ENCODE measurements at regions not wholly inside any gene's neighbourhood (a gene's known extent, or its start where the extent isn't known, plus 50 kb on each side); places are given as distances from the start of the nearest gene placed in this dataset.

DNA sequence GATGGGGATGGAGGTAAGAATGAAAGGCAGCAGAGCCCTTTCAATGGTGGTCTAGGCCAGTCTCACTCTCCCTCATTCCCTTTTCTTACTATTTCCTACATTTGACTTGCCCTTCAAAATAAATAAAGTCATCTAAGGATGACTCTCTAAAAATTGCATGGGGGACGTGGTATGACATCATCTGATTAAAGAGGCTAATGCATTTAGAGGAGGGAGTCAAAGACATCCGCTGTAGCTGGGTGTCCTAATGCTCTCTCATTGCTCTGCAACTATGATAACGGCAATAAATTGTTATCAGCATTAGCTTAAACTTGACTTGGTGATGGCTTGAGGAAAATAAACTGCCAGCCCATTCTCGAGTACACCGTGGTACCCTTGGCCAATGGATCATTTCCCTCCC, 225.6 kb upstream of the PBX1 start:
- no peak overlapping the region for H3K27ac ChIP-seq
- H4K20me1 ChIP-seq (ENCODE audit: insufficient read depth): no peaks in the 10 kb centered on the region
- H3K36me3 ChIP-seq (ENCODE audit: low read depth): no peaks in the 10 kb centered on the region
- no peak overlapping the region for H3K9ac ChIP-seq
- in situ Hi-C loops (cut with MboI): no loop called here
- H3K27me3 ChIP-seq (replicated peaks; ENCODE audit: insufficient read depth): no peaks in the 10 kb centered on the region; the same call in 1 of the 2 replicates
- no peak for TF ChIP-seq EZH2 (IDR thresholded peaks at IDR 0.05; ENCODE audit: insufficient read depth, poor library complexity, severe bottlenecking)
- no peak for TF ChIP-seq EZH2phosphoT487 (IDR thresholded peaks at IDR 0.05; ENCODE audit: insufficient read depth, low read depth)
- WGBS, 2 experiments (ENCODE audit: low coverage in 1 of 2, low lambda C conversion rate in 2 of 2, missing lambda C conversion rate in 2 of 2): 52 to 70% methylated on average over 5 of the region's 5 CpGs
- no peaks in the 10 kb centered on the region for H3K4me1 ChIP-seq (ENCODE audit: insufficient read depth)
- no peaks in the 10 kb centered on the region for H3F3A ChIP-seq (ENCODE audit: insufficient read depth)
- no peak overlapping the region for H2AFZ ChIP-seq
- H3K4me3 ChIP-seq: no peak overlapping the region
- no peak for DNase-seq
- H3K79me2 ChIP-seq (ENCODE audit: insufficient read depth): no peaks in the 10 kb centered on the region
- H3K4me2 ChIP-seq (ENCODE audit: unreplicated experiment): no peak overlapping the region
- no peaks in the 10 kb centered on the region for H3K9me3 ChIP-seq (ENCODE audit: low read depth)
- no peaks in the 10 kb centered on the region for H3K9me2 ChIP-seq (ENCODE audit: insufficient read depth)

DNA sequence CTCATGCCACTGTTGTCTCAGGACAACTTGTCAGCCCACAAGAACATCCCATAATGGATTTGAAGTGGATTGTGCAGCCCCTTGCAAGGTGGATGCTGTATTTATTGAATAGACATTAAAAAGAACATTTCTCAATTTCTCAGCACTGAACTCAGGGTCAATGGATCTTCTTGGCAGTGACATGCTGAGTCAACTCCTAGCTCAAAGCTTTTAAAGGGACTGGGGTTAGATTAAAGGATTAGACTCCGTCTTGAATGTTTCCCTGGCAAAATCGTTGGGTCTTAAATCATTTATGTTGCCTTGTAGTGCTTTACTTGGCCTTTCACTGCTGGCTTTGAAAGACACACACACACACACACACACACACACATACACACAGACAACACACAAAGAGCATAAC, 221.6 kb upstream of the PBX1 start:
- no peaks in the 10 kb centered on the region for H3F3A ChIP-seq (ENCODE audit: insufficient read depth)
- H3K4me1 ChIP-seq (ENCODE audit: insufficient read depth): no peaks in the 10 kb centered on the region
- in situ Hi-C loops (cut with MboI): no loop called here
- no peaks in the 10 kb centered on the region for H3K36me3 ChIP-seq (ENCODE audit: low read depth)
- H3K4me3 ChIP-seq: no peak overlapping the region
- H3K4me2 ChIP-seq (ENCODE audit: unreplicated experiment): no peak overlapping the region
- TF ChIP-seq EZH2phosphoT487 (IDR thresholded peaks at IDR 0.05; ENCODE audit: insufficient read depth, low read depth): no peak
- no peak for TF ChIP-seq EZH2 (IDR thresholded peaks at IDR 0.05; ENCODE audit: insufficient read depth, poor library complexity, severe bottlenecking)
- H3K27ac ChIP-seq: no peak overlapping the region
- no peaks in the 10 kb centered on the region for H3K9me3 ChIP-seq (ENCODE audit: low read depth)
- no peak for DNase-seq
- no peak overlapping the region for H3K9ac ChIP-seq
- H3K9me2 ChIP-seq (ENCODE audit: insufficient read depth): no peaks in the 10 kb centered on the region
- H3K27me3 ChIP-seq (replicated peaks; ENCODE audit: insufficient read depth): no peaks in the 10 kb centered on the region; the same call in 1 of the 2 replicates
- H3K79me2 ChIP-seq (ENCODE audit: insufficient read depth): no peaks in the 10 kb centered on the region
- H2AFZ ChIP-seq: no peak overlapping the region
- 40 to 47% methylated on average over 2 of the region's 2 CpGs for WGBS, 2 experiments (ENCODE audit: low coverage in 1 of 2, low lambda C conversion rate in 2 of 2, missing lambda C conversion rate in 2 of 2)
- H4K20me1 ChIP-seq (ENCODE audit: insufficient read depth): no peaks in the 10 kb centered on the region

DNA sequence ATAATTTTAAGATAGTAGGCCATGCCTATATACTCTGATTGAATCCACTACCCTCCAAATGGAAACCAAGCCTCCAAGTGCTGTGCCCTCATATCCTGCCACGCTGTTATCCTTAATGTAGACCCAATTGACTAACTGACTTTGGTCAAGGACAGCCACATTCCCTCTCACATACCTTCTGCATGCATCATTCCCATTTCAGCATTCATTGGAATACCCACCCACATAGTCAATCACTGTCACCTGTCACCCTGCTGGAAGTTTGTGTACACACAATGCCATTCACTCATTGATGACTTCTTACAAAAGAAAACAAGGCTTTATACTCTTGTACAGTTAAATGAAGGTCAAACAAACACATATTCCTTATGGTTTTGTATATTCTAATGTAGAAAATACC, 221.1 kb upstream of the PBX1 start:
- in situ Hi-C loops (cut with MboI): no loop called here
- Histone ChIP-seq H4K20me1 (ENCODE audit: insufficient read depth) (no peaks in the 10 kb centered on the region), H3K27ac (no peak overlapping the region), H3K36me3 (ENCODE audit: low read depth) (no peaks in the 10 kb centered on the region), H3K9ac (no peak overlapping the region), H3K27me3 (replicated peaks; ENCODE audit: insufficient read depth) (no peaks in the 10 kb centered on the region; the same call in 1 of the 2 replicates), H3K4me1 (ENCODE audit: insufficient read depth) (no peaks in the 10 kb centered on the region), H3K4me3 (no peak overlapping the region), H3K4me2 (ENCODE audit: unreplicated experiment) (no peak overlapping the region), H3F3A (ENCODE audit: insufficient read depth) (no peaks in the 10 kb centered on the region), H3K79me2 (ENCODE audit: insufficient read depth) (no peaks in the 10 kb centered on the region), H2AFZ (no peak overlapping the region), H3K9me3 (ENCODE audit: low read depth) (no peaks in the 10 kb centered on the region), H3K9me2 (ENCODE audit: insufficient read depth) (no peaks in the 10 kb centered on the region)
- WGBS, 2 experiments (ENCODE audit: low coverage in 1 of 2, low lambda C conversion rate in 2 of 2, missing lambda C conversion rate in 2 of 2): 83 to 92% methylated on average over 1 of the region's 1 CpG
- no peak for TF ChIP-seq EZH2 (IDR thresholded peaks at IDR 0.05; ENCODE audit: insufficient read depth, poor library complexity, severe bottlenecking)
- TF ChIP-seq EZH2phosphoT487 (IDR thresholded peaks at IDR 0.05; ENCODE audit: insufficient read depth, low read depth): no peak
- DNase-seq: no peak

DNA sequence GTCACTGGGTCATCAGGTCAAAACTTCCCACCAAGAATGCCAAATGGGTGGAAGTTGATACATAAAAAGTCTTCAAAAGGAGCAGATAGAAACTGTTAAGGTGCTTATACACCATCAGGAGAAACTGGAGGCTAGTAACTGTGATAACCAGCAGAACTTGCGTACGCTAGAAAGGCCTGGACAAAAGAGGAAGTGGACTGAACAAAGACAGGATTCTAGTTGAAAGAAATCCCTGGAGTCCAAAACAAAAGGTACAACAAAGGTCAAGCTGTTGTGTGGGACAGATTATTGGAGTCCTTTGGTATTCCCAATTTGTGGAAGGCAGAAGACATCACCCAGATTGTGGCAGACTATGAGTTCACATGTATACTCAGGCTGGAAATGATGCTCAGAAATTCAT, 215.8 kb upstream of the PBX1 start:
- in situ Hi-C loops (cut with MboI): no loop called here

DNA sequence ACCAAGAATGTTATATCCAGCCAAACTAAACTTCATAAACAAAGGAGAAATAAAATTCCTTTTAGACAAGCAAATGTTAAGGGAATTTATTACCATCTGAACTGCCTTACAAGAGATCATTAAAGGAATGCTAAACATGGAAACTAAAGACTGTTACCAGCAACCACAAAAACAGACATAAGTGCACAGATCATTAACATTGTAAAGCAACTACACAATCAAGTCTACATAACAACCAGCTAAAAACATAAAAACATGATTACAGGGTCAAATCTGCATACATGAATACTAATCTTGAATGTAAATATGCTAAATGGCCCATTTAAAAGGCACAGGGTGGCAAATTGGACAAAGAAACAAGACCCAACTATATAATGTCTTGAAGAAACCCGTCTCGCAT, 211.0 kb upstream of the PBX1 start:
- no peaks in the 10 kb centered on the region for H3K9me2 ChIP-seq (ENCODE audit: insufficient read depth)
- no peak overlapping the region for H3K27ac ChIP-seq
- H3K27me3 ChIP-seq (replicated peaks; ENCODE audit: insufficient read depth): no peaks in the 10 kb centered on the region
- H3K79me2 ChIP-seq (ENCODE audit: insufficient read depth): no peaks in the 10 kb centered on the region
- DNase-seq: no peak
- H3K36me3 ChIP-seq (ENCODE audit: low read depth): no peaks in the 10 kb centered on the region
- no peak overlapping the region for H2AFZ ChIP-seq
- no peaks in the 10 kb centered on the region for H3F3A ChIP-seq (ENCODE audit: insufficient read depth)
- in situ Hi-C loops (cut with MboI): no loop called here
- no peaks in the 10 kb centered on the region for H3K9me3 ChIP-seq (ENCODE audit: low read depth)
- no peak overlapping the region for H3K4me3 ChIP-seq
- no peak overlapping the region for H3K4me2 ChIP-seq (ENCODE audit: unreplicated experiment)
- H4K20me1 ChIP-seq (ENCODE audit: insufficient read depth): no peaks in the 10 kb centered on the region
- WGBS, 2 experiments (ENCODE audit: low coverage in 1 of 2, low lambda C conversion rate in 2 of 2, missing lambda C conversion rate in 2 of 2): 49 to 56% methylated on average over 2 of the region's 2 CpGs
- no peak overlapping the region for H3K9ac ChIP-seq
- no peaks in the 10 kb centered on the region for H3K4me1 ChIP-seq (ENCODE audit: insufficient read depth)
- no peak for TF ChIP-seq EZH2 (IDR thresholded peaks at IDR 0.05; ENCODE audit: insufficient read depth, poor library complexity, severe bottlenecking)
- TF ChIP-seq EZH2phosphoT487 (IDR thresholded peaks at IDR 0.05; ENCODE audit: insufficient read depth, low read depth): no peak

More for the DNA sequence above, 215.8 kb upstream of the PBX1 start:
- H3K9me3 ChIP-seq (ENCODE audit: low read depth): no peaks in the 10 kb centered on the region
- H3K4me2 ChIP-seq (ENCODE audit: unreplicated experiment): no peak overlapping the region
- no peaks in the 10 kb centered on the region for H3F3A ChIP-seq (ENCODE audit: insufficient read depth)
- H4K20me1 ChIP-seq (ENCODE audit: insufficient read depth): no peaks in the 10 kb centered on the region
- 48 to 65% methylated on average over 2 of the region's 2 CpGs for WGBS, 2 experiments (ENCODE audit: low coverage in 1 of 2, low lambda C conversion rate in 2 of 2, missing lambda C conversion rate in 2 of 2)
- H2AFZ ChIP-seq: no peak overlapping the region
- H3K79me2 ChIP-seq (ENCODE audit: insufficient read depth): no peaks in the 10 kb centered on the region
- no peak overlapping the region for H3K27ac ChIP-seq
- no peaks in the 10 kb centered on the region for H3K36me3 ChIP-seq (ENCODE audit: low read depth)
- no peak overlapping the region for H3K9ac ChIP-seq
- H3K4me1 ChIP-seq (ENCODE audit: insufficient read depth): no peaks in the 10 kb centered on the region
- H3K4me3 ChIP-seq: no peak overlapping the region
- H3K9me2 ChIP-seq (ENCODE audit: insufficient read depth): no peaks in the 10 kb centered on the region
- no peaks in the 10 kb centered on the region for H3K27me3 ChIP-seq (replicated peaks; ENCODE audit: insufficient read depth)
- TF ChIP-seq EZH2 (IDR thresholded peaks at IDR 0.05; ENCODE audit: insufficient read depth, poor library complexity, severe bottlenecking): no peak
- TF ChIP-seq EZH2phosphoT487 (IDR thresholded peaks at IDR 0.05; ENCODE audit: insufficient read depth, low read depth): no peak
- no peak for DNase-seq
